K562 (cell line): ENCODE measurements at regions not wholly inside any gene's neighbourhood (a gene's known extent, or its start where the extent isn't known, plus 50 kb on each side); places are given as distances from the start of the nearest gene placed in this dataset.

ENCODE experiments used
- CBX1 ChIP-seq: sonication (generic); IDR thresholded peaks from 2 replicates; pipeline ENCODE4 v1.6.1; 2016; ENCODE audit warnings: antibody characterized with exemption, low read depth, mild to moderate bottlenecking
- ELF2 ChIP-seq: fragments of 250-450 bp; sonication (Bioruptor Pico); IDR thresholded peaks from 2 replicates; pipeline ENCODE4 v1.5.0; 2021; ENCODE audit warnings: mild to moderate bottlenecking
- GABPA ChIP-seq: fragments of 200-800 bp; sonication (Bioruptor generic); conservative IDR thresholded peaks from 2 replicates; pipeline ENCODE4 v1.6.1; 2016; ENCODE audit warnings: low read depth, missing genetic modification characterization, missing compliant biosample characterization
- MCM5 ChIP-seq: fragments of 450-650 bp; IDR thresholded peaks from 2 replicates; pipeline ENCODE4 v1.6.1; 2016; ENCODE audit warnings: low read depth
- NONO ChIP-seq, 2 experiments: fragments of 200-400 bp in 1 of 2; fragments of 450-650 bp in 1 of 2; formaldehyde crosslinking in 1 of 2; IDR thresholded peaks; 2 replicates each; pipeline ENCODE4 v1.6.1; 2017; ENCODE audit warnings: low read depth in 2 of 2, mild to moderate bottlenecking in 2 of 2, moderate library complexity in 2 of 2, low read length in 1 of 2
- TF ChIP-seq, protein P1 (sequence below), 2 experiments: fragments of 450-650 bp in 1 of 2; sonication (generic) in 1 of 2; formaldehyde crosslinking in 1 of 2; IDR thresholded peaks; 2 replicates each; pipeline versions ENCODE4 v1.7.1 to v1.9.0; 2016 to 2022; ENCODE audit warnings: inconsistent platforms in 1 of 2, mild to moderate bottlenecking in 1 of 2, missing genetic modification reagents in 1 of 2

DNA sequence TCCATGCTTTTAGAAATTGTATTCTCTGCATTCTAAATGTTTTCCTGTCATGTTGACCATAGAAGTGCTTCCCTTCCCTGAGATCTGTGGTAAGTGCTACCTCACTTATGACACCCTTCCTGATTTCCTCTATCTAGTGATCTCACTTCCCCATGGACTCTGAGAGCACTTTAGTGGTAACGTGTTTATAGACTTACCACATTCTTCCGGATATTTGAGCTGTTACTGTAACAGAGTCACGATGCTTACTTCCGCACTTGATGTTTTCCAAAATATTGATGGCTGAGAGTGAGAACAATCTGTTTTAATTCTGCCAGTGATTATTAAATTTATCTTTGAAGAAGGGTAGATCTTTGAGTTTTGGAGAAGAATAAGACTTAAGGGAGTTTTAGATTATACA lies 60.1 kb upstream of the NAMPT start (continued):
- TF ChIP-seq GABPA (no peak; the same call in 1 of the 2 replicates), MCM5 (no peak), ELF2 (CRISPR knock-in tag) (peak; percentile 80; the same call in 1 of the 2 replicates), CBX1 (peak; percentile 63; the same call in 1 of the 2 replicates), NONO (IDR thresholded peaks at IDR 0.05; ENCODE audit: low read depth in 2 of 2, low read length in 1 of 2) (no peak)
- TF ChIP-seq, protein P1, sequence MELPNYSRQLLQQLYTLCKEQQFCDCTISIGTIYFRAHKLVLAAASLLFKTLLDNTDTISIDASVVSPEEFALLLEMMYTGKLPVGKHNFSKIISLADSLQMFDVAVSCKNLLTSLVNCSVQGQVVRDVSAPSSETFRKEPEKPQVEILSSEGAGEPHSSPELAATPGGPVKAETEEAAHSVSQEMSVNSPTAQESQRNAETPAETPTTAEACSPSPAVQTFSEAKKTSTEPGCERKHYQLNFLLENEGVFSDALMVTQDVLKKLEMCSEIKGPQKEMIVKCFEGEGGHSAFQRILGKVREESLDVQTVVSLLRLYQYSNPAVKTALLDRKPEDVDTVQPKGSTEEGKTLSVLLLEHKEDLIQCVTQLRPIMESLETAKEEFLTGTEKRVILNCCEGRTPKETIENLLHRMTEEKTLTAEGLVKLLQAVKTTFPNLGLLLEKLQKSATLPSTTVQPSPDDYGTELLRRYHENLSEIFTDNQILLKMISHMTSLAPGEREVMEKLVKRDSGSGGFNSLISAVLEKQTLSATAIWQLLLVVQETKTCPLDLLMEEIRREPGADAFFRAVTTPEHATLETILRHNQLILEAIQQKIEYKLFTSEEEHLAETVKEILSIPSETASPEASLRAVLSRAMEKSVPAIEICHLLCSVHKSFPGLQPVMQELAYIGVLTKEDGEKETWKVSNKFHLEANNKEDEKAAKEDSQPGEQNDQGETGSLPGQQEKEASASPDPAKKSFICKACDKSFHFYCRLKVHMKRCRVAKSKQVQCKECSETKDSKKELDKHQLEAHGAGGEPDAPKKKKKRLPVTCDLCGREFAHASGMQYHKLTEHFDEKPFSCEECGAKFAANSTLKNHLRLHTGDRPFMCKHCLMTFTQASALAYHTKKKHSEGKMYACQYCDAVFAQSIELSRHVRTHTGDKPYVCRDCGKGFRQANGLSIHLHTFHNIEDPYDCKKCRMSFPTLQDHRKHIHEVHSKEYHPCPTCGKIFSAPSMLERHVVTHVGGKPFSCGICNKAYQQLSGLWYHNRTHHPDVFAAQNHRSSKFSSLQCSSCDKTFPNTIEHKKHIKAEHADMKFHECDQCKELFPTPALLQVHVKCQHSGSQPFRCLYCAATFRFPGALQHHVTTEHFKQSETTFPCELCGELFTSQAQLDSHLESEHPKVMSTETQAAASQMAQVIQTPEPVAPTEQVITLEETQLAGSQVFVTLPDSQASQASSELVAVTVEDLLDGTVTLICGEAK (IDR thresholded peaks at IDR 0.05): peak; percentile 29; the same call in 1 of the 2 replicates
- TF ChIP-seq, protein P1 (CRISPR knock-in tag; IDR thresholded peaks at IDR 0.05): no peak
- TF ChIP-seq, all 486 proteins: peak for 13
